ENCODE measurements at regions not wholly inside any gene's neighbourhood (a gene's known extent, or its start where the extent isn't known, plus 50 kb on each side); places are given as distances from the start of the nearest gene placed in this dataset.

DNA sequence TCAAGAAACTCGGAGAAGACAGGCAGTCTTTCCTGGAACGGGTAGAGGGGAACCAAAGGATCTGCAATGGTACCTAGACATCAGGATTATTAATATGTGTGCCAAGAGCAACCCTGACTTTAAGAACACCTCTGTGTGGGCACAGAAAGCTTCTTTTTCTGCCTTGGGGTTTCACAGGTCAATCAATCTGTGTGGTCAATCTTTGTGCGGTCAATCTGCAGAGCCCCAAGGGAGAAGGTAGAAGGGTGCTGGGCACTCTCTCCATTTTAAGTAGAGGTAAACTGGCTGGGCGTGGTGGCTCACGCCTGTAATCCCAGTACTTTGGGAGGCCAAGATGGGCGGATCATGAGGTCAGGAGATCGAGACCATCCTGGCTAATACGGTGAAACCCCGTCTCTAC is 100.7 kb downstream of the ARF6 start:
- Histone ChIP-seq H3K4me1 (ENCODE audit: control insufficient read depth, insufficient read depth, low read length) (peaks cover 35% of the 10 kb centered on the region), H3K27me3 (ENCODE audit: control insufficient read depth, insufficient read depth, low read length) (no peaks in the 10 kb centered on the region), H3K9me3 (ENCODE audit: control insufficient read depth, insufficient read depth, low read depth, low read length) (no peaks in the 10 kb centered on the region), H3K4me3 (ENCODE audit: low read depth in 2 of 2, low read length in 2 of 2) (no peak overlapping the region), H3K36me3 (ENCODE audit: control insufficient read depth, insufficient read depth, low read length) (no peaks in the 10 kb centered on the region), H3K27ac (ENCODE audit: low read length) (peak overlapping the region; percentile 86)
- ChIA-PET POLR2A (no interaction called here), CTCF (no interaction called here)
- no TSS peak for BruUV-seq (replicated peaks)
- in situ Hi-C loops (cut with HindIII; ENCODE audit: low pct_unique_long_range_greater_than_20kb, low sequenced_read_pairs): no loop called here
- intact Hi-C loops (cut with micrococcal nuclease; ENCODE audit: unreplicated experiment): no loop called here
- TF ChIP-seq, protein P1, sequence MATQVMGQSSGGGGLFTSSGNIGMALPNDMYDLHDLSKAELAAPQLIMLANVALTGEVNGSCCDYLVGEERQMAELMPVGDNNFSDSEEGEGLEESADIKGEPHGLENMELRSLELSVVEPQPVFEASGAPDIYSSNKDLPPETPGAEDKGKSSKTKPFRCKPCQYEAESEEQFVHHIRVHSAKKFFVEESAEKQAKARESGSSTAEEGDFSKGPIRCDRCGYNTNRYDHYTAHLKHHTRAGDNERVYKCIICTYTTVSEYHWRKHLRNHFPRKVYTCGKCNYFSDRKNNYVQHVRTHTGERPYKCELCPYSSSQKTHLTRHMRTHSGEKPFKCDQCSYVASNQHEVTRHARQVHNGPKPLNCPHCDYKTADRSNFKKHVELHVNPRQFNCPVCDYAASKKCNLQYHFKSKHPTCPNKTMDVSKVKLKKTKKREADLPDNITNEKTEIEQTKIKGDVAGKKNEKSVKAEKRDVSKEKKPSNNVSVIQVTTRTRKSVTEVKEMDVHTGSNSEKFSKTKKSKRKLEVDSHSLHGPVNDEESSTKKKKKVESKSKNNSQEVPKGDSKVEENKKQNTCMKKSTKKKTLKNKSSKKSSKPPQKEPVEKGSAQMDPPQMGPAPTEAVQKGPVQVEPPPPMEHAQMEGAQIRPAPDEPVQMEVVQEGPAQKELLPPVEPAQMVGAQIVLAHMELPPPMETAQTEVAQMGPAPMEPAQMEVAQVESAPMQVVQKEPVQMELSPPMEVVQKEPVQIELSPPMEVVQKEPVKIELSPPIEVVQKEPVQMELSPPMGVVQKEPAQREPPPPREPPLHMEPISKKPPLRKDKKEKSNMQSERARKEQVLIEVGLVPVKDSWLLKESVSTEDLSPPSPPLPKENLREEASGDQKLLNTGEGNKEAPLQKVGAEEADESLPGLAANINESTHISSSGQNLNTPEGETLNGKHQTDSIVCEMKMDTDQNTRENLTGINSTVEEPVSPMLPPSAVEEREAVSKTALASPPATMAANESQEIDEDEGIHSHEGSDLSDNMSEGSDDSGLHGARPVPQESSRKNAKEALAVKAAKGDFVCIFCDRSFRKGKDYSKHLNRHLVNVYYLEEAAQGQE (IDR thresholded peaks at IDR 0.05; ENCODE audit: insufficient read depth in 1 of 2, low read depth in 2 of 2, low read length in 1 of 2): no peak
- TF ChIP-seq POLR2AphosphoS5 (IDR thresholded peaks at IDR 0.05; ENCODE audit: low read depth, low read length) (no peak), SIN3A (IDR thresholded peaks at IDR 0.05; ENCODE audit: borderline replicate concordance, insufficient read depth, low read depth, low read length) (no peak), TCF7L2 (IDR thresholded peaks at IDR 0.05; ENCODE audit: low read depth, low read length) (no peak)
- TF ChIP-seq, protein P2, sequence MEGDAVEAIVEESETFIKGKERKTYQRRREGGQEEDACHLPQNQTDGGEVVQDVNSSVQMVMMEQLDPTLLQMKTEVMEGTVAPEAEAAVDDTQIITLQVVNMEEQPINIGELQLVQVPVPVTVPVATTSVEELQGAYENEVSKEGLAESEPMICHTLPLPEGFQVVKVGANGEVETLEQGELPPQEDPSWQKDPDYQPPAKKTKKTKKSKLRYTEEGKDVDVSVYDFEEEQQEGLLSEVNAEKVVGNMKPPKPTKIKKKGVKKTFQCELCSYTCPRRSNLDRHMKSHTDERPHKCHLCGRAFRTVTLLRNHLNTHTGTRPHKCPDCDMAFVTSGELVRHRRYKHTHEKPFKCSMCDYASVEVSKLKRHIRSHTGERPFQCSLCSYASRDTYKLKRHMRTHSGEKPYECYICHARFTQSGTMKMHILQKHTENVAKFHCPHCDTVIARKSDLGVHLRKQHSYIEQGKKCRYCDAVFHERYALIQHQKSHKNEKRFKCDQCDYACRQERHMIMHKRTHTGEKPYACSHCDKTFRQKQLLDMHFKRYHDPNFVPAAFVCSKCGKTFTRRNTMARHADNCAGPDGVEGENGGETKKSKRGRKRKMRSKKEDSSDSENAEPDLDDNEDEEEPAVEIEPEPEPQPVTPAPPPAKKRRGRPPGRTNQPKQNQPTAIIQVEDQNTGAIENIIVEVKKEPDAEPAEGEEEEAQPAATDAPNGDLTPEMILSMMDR (IDR thresholded peaks at IDR 0.05): no peak
- DNase-seq (ENCODE audit: low read depth, low spot score): no peak
- ATAC-seq: no peak

- H3K4me1 ChIP-seq (ENCODE audit: control insufficient read depth, insufficient read depth, low read length): peaks cover 50% of the 10 kb centered on the region
- intact Hi-C loops (cut with micrococcal nuclease; ENCODE audit: unreplicated experiment): no loop called here
- POLR2A ChIA-PET: no interaction called here
Measured at GRCh38 chr14:49994951-49995561, 102.2 kb downstream of the ARF6 start.

More at GRCh38 chr14:49994951-49995561, 102.2 kb downstream of the ARF6 start:
- no peak for ATAC-seq
- DNase-seq (ENCODE audit: low read depth, low spot score): no peak
- peak overlapping the region; percentile 100 for H3K27ac ChIP-seq (ENCODE audit: low read length)
- no peaks in the 10 kb centered on the region for H3K9me3 ChIP-seq (ENCODE audit: control insufficient read depth, insufficient read depth, low read depth, low read length)
- H3K4me3 ChIP-seq (ENCODE audit: low read depth in 2 of 2, low read length in 2 of 2): no peak overlapping the region
- no TSS peak for BruUV-seq (replicated peaks)
- CTCF ChIA-PET: no interaction called here
- TF ChIP-seq POLR2AphosphoS5 (IDR thresholded peaks at IDR 0.05; ENCODE audit: low read depth, low read length) (no peak), SIN3A (IDR thresholded peaks at IDR 0.05; ENCODE audit: borderline replicate concordance, insufficient read depth, low read depth, low read length) (no peak), TCF7L2 (IDR thresholded peaks at IDR 0.05; ENCODE audit: low read depth, low read length) (no peak)
- TF ChIP-seq, protein P2 (IDR thresholded peaks at IDR 0.05): no peak
- TF ChIP-seq, protein P1 (IDR thresholded peaks at IDR 0.05; ENCODE audit: insufficient read depth in 1 of 2, low read depth in 2 of 2, low read length in 1 of 2): no peak
- in situ Hi-C loops (cut with HindIII; ENCODE audit: low pct_unique_long_range_greater_than_20kb, low sequenced_read_pairs): no loop called here
- no peaks in the 10 kb centered on the region for H3K27me3 ChIP-seq (ENCODE audit: control insufficient read depth, insufficient read depth, low read length)
- no peaks in the 10 kb centered on the region for H3K36me3 ChIP-seq (ENCODE audit: control insufficient read depth, insufficient read depth, low read length)

Measured in Panc1 (cell line).